ENCODE measurements at regions not wholly inside any gene's neighbourhood (a gene's known extent, or its start where the extent isn't known, plus 50 kb on each side); places are given as distances from the start of the nearest gene placed in this dataset.
"Not testable (repeated sequence)": the region's sequence is repeated elsewhere in the genome, so short reads cannot be mapped to it uniquely, and the experiment has no call there.

GRCh38 chr12:90589956-90590355, 365.0 kb downstream of the CCER1 start:
- DNase-seq: no peak

DNA sequence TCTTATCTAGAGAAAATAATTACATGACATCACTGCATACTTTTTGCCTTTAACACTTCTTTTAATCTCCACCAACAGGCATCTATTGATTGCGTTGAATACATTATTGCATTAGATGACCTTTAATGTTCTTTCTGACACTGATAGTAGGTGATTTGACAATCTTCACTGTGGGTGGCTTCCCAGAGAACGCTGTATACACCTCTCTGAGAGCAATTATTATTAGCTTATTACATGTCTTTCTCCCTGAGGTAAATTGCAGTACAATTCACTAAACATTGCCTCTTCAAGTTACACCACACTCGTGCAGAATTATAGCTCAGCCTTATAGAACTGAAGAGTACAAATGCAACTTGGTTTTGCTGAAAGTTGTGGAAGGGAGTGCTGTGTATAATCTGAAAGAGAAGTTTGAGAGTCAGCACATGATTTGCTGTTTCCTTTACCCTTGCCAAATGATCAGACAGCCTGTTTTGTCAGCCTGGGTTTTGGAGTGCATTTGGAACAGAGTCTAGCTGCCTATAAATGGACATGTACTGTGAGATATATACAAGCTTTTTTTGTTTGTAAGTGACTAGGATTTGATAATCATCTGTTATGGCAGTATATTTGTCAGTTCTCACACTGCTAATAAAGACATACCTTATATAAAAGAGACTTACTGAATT, 369.2 kb downstream of the CCER1 start:
- no peak for DNase-seq

- DNase-seq: no peak
These were observed 378.3 kb downstream of the CCER1 start for GRCh38 chr12:90576707-90577106.

GRCh38 chr12:90575995-90576394, 379.0 kb downstream of the CCER1 start:
- no peak for DNase-seq

DNA sequence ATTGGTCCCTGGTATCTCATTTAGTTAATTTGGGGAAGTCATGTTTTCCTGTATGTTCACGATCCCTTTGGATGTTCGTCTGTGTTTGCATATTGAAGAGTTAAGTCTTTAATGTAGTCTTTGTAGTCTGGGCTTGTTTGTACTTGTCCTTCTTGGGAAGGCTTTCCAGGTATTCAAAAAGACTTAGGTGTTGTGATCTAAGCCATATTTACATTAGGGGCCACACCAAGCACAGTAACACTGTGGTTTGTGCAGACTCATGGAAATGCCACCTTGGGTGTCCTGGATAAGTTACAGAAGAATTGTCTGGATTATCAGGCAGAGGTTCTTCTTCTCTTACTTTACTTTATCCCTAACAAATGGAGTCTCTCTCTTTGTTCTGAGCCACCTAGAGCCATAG, 380.3 kb downstream of the CCER1 start:
- no peak for DNase-seq

DNA sequence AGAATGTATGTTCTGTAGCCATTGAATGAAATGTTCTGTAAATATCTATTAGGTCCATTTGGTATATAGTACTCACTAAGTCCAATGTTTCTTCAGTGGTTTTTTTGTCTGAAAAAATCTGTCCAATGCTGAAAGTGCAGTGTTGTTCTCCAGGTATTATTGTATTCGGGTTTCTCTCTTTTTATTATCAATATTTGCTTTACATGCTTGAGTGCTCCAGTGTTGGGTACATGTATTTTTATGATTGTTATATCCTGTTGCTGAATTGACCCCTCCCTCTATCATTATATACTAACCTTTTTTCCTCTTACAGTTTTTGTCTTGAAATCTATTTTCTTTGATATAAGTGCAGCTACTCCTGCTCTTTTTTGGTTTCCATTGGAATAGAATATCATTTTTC, 382.2 kb downstream of the CCER1 start:
- no peak for DNase-seq

- no peak for DNase-seq
These were observed 385.3 kb downstream of the CCER1 start for GRCh38 chr12:90569685-90570084.

GRCh38 chr12:90562671-90563070, 392.3 kb downstream of the CCER1 start:
- DNase-seq: no peak

DNA sequence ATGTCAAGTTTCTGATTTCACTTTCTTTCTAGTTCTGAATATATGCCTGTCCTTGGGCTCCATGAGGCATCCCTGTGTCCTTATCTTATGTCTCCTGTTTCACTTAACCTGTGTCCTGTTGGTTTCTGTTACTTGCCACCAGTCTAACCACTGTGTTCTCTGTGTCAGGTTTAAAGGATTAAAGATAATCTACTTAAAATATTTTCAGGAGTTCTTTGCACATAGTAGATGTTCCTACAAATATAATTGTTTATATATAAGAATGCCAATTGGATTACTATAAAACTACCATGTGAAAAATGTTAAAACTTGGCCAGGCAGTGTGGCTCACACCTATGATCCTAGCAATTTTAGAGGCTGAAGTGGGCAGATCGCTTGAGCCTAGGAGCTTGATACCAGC, 406.4 kb downstream of the CCER1 start:
- no peak for DNase-seq

DNA sequence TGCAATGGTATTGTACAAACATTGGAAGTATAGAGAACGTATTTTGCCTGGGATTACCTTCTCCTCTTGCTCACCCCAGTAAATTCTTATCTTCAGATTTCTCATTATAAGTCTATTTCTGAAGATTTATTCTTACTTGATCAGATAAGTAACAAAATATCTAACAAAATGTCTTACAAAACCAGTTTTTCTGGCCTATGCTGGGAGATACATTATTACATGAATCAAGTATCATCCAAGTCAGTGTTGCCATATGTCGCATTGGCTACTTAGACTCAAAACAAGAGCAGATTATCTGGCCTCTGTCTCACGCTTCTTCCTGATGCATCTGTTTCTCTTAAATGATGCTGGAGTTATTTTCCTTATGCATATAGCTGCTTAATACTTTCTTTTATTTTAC, 408.5 kb downstream of the CCER1 start:
- DNase-seq: peak in 1 of 14 donors; percentile 3

- no peak for DNase-seq
These were observed 411.1 kb downstream of the CCER1 start for GRCh38 chr12:90543841-90544240.

DNA sequence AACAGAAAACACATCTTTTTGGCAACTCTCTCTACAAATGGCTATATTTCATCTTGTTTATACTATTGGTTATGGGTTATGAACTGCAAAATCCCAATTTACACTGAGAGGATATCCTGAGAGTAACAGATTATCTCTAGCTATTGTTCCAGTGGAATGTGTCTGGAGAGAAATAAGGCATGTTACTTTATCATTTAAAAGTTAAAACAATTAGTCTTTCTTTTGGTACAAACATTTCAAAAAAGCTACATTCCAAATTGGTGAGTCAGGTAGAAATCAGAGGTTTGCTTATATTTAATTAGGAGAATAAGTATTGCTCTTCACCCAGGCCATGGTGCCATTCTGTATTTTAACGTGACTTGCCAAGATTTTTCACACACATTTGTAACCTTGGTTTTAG, 411.6 kb downstream of the CCER1 start:
- DNase-seq: no peak

GRCh38 chr12:90542852-90543251, 412.1 kb downstream of the CCER1 start:
- not testable (repeated sequence) for DNase-seq

DNA sequence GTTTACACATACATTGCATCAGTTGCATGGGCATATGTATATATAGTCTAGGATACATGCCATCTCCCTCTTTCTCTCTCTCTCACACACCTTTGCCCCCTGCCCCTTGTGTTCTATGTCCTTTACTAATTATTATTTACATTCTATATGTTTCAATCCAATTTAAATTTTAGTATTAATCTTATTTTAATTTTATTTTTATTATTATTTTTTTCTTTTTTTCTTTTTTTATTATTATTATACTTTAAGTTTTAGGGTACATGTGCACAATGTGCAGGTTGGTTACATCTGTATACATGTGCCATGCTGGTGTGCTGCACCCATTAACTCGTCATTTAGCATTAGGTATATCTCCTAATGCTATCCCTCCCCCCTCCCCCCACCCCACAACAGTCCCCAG, 421.1 kb downstream of the CCER1 start:
- not testable (repeated sequence) for DNase-seq

GRCh38 chr12:90520002-90520734, 434.8 kb downstream of the CCER1 start:
- no peak for DNase-seq

GRCh38 chr12:90519285-90519684, 435.7 kb downstream of the CCER1 start:
- no peak for DNase-seq

DNA sequence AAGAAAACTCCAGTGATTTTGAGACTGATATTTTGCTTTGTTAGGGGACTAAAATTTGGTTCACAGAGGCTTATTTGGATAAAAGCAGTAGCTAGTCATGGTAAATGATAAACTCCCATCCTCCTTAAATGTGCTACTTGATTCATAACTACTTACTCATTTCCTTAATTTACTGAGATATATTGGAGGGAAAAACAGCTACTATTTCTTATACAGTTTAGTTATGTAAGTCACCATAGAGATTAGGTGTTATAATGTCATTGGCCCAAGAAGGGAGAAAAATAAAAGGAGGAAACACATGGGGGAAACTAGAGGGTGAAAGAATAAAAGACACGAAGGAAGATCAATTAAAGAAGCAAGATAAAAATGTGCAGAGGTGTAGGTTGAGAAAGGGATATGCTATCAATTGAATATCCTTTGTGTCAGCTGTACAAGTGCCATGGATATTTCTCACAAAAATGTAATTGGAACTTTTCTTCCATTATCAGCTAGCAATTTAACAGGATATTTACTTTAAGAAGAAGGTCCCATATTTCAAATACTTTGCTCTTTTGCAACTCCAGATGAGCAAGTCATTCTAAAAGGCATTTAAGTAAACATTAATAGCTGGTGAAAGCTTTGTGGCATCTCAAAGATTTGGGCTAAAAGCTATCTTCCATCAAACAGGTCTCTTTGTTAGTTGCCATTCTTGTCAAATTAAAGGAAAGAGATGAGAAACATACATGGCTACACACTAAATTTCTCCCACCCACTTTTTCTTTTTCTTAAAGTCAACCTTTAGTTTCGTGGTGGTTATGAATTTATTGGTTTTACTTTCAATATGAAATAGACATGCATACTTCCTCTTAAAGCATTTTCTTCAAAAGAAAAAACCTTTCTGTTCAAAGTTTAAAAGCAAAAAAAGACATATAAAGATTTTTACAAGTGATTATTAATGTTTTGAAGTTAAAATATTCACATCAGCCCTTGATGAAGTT, 439.5 kb downstream of the CCER1 start:
- DNase-seq: no peak

- DNase-seq: no peak
These were observed 440.7 kb downstream of the CCER1 start for GRCh38 chr12:90514325-90514724.

- DNase-seq: no peak
These were observed 442.5 kb downstream of the CCER1 start for GRCh38 chr12:90512518-90512917.

GRCh38 chr12:90510948-90511347, 444.0 kb downstream of the CCER1 start:
- no peak for DNase-seq

GRCh38 chr12:90504806-90505205, 450.2 kb downstream of the CCER1 start:
- DNase-seq: no peak

DNA sequence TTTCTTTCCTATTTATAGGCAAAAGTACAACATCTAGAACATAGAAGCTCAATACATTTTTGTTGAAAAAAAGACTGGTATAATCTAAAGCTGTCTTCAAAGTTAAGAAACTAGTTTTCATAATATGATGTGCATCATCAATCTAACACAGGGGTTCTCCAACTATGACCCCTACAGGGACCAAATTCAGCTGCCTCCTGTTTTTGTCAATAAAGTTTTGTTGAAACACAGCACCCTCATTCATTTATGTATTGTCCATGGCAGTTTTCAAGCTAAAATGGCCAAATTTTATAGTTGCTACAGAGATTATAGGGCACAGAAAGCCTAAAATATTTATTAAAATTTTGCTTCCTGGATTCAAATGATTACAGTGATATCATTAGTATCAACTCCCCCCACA, 452.9 kb downstream of the CCER1 start:
- no peak for DNase-seq

GRCh38 chr12:90501412-90501811, 453.6 kb downstream of the CCER1 start:
- DNase-seq: no peak
